SK-MEL-5 (cell line): ENCODE measurements at regions not wholly inside any gene's neighbourhood (a gene's known extent, or its start where the extent isn't known, plus 50 kb on each side); places are given as distances from the start of the nearest gene placed in this dataset.
A peak's percentile ranks its signal among the peaks of the same experiment; 100 is the strongest.
"Not testable (repeated sequence)": the region's sequence is repeated elsewhere in the genome, so short reads cannot be mapped to it uniquely, and the experiment has no call there.

Source experiments
- DNase-seq: peaks from one replicate; pipeline ENCODE4 v3.0.0-alpha.2; 2016; ENCODE audit warnings: low read depth, low spot score
- in situ Hi-C: cut with HindIII; loops from 2 replicates; pipeline ENCODE4 v1.10.0; 2016; ENCODE audit warnings: low sequenced_read_pairs, high pct_unique_total_duplicates, low pct_unique_long_range_greater_than_20kb

DNA sequence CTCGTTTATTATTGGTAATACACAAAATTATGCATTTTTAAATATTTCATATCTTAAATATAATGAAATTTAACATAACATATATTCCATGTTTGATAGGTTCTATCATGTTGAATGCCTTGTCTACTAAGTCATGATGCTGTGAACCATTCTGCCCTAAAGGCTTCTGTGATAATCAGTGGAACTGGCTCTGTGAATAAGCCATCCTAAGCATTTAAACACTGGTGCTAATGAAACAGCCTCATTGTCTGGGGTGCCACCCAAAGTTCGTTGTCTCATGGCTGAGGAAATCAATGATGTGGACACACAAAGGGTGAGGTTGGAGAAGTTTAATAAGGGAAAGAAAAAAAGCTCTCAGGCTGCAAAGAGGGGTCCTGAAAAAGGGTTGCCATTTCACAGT lies 264.7 kb upstream of the ZRANB2 start:
- no peak for DNase-seq
- in situ Hi-C loops = no loop called here

GRCh38 chr1:71343686-71344416 lies 263.0 kb upstream of the ZRANB2 start:
- in situ Hi-C loops = no loop called here
- DNase-seq = peak; percentile 12

- in situ Hi-C loops = no loop called here
- DNase-seq = no peak
These were observed 258.4 kb upstream of the ZRANB2 start for GRCh38 chr1:71339238-71339637.

DNA sequence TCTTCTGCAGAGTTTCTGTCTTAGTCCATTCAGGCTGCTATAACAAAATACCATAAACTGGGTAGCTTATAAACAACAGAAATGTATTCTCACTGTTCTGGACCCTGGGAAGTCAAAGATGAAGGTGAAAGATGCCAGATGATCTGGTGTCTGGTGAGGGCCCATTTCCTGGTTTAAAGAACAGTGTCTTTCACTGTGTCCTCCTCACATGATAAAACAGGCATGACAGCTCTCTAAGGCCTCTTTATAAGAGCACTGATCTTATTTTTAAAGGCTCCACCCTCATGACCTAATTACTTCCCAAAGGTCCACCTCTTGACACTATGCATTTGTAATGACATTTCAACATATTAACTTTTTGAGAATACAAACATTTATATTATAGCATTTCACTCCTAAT lies 250.2 kb upstream of the ZRANB2 start:
- peak; percentile 82 for DNase-seq
- in situ Hi-C loops = no loop called here

GRCh38 chr1:71324671-71325267 lies 243.9 kb upstream of the ZRANB2 start:
- DNase-seq = no peak
- in situ Hi-C loops = no loop called here

DNA sequence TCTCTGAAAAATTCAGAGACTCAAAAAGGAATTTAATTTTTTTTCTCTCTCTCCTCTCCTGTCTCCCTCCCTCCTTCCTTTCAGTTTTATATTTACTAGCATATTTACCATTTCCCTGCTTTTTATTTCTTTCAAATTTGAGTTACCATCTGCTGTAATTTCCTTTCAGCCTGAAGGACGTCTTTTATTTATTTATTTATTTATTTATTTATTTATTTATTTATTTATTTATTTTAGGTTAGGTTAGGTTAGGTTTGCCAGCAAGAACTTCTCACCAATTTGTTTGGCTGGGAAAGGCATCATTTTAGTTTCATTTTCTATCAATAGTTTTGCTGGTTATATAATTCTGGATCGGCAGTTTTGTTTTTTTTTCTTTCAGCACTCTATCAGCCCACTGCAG lies 231.7 kb upstream of the ZRANB2 start:
- no peak for DNase-seq

DNA sequence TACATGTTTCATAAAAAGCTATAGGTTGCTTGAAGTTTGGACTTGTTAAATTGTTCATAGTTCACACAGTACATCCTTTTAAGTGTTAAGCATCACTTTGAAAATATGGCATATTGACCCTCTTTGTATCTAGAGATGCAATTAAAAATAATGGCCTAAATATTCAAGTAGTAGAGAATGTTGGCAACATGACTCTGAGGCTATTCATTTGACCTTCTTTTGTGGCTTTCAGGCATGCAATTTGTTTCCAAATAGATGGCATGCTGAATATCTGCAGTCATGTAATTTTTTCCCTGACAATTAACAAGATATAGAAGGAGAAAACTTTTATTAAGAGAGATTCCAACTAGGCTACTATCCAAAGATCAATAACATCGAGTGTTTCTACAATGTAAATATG lies 230.5 kb upstream of the ZRANB2 start:
- DNase-seq = no peak
- in situ Hi-C loops = no loop called here

More for the DNA sequence above, 231.7 kb upstream of the ZRANB2 start:
- in situ Hi-C loops = no loop called here

DNA sequence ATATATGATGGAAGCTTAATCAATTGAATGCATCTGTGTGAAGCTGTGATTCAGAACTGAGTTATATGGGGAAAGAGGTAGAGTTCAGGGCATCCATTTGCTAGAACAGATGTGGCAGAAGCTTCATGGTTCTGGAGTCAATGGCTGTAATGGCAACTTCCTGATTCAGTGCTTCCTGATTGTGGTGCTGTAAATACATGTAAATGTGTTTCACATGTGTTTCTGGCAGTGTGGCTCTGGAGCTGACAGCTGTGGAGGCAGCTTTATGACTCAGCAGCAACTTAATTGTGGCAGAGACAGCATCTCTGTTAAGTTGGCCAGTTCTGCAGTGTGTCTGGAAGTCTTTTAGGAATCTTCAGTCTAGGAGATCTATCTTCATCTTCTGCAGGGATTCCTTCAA lies 226.6 kb upstream of the ZRANB2 start:
- DNase-seq = no peak
- in situ Hi-C loops = no loop called here

GRCh38 chr1:71304125-71304524 lies 223.3 kb upstream of the ZRANB2 start:
- in situ Hi-C loops = no loop called here
- DNase-seq = no peak

- in situ Hi-C loops = no loop called here
- DNase-seq = no peak
These were observed 222.8 kb upstream of the ZRANB2 start for GRCh38 chr1:71303617-71304041.

DNA sequence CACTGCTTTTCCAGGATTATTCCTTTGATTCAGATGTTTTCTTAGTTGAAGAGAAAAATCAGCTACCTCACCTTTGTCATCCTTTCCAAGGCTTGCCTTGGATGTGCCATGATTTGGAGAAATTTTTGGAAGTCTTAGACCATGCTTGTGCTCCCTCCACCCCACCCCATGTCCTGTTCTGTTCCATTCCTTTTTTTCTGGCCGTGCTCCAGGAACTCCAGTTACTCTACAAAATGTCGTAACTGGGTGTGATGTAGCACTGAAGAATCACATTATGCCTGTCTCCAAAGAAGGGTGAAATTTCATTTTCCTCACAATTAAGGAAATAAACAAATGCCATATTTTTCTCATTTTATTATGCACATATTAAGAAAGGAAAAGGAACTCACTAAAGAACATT lies 217.8 kb upstream of the ZRANB2 start:
- no peak for DNase-seq
- in situ Hi-C loops = no loop called here

- in situ Hi-C loops = no loop called here
- DNase-seq = no peak
These were observed 215.8 kb upstream of the ZRANB2 start for GRCh38 chr1:71296551-71297134.

DNA sequence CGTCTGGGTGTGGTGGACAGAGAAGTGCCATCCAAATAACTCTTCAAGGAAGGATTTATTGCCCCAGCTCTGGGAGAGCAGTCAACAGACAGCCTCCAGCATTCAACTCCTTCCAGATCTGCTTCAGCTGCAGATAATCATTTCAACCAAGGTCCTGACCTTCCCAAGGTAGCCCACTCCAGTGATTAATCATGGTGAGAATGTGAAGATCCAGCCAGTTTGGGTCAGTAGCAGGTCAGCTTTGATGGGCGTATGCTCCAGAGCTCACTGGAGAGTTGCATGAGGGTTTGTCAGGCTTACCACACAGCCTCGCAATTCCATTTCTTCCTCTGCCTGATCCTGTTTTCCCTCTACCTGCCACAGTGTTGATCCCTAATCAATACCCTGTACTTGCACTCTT lies 214.5 kb upstream of the ZRANB2 start:
- DNase-seq = no peak
- in situ Hi-C loops = no loop called here

DNA sequence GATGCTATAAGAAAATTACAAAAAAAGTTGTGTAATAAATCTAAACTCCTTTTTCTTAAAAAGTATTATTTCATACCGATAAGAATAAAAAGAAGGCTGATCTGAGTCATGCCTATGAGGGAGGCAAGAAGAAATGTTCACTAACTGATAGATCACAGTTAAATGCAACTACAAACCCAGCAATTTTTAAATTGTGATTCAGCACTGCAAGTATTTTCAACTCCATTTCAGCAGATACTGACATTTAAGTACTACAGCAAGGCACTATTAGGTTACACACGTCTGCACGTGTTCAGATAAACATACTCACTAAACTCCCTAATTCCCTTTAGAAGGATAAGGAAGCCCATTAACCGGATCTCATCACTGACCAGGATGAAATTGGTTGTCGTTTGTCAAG lies 213.3 kb upstream of the ZRANB2 start:
- DNase-seq = no peak
- in situ Hi-C loops = no loop called here

DNA sequence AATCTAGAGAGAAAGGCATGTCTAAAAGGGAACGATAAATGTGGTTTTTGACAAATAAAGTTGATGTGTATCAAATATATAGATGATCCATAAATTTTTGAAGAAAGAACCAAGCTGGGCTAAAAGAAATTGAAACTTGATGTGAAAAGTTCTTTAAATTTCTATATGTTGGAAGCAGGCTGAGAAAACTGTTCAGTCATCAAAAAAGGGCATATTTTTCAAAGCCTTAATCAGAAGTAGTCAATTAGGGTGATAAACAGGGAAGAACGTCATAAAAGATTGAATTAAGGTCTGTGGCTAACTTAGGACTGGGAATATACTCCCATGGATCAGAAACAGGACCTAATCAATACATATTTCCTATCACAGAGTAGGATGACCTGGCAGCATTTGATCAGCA lies 211.4 kb upstream of the ZRANB2 start:
- DNase-seq = no peak
- in situ Hi-C loops = no loop called here

GRCh38 chr1:71290506-71291237 lies 209.8 kb upstream of the ZRANB2 start:
- in situ Hi-C loops = not testable (repeated sequence)

DNA sequence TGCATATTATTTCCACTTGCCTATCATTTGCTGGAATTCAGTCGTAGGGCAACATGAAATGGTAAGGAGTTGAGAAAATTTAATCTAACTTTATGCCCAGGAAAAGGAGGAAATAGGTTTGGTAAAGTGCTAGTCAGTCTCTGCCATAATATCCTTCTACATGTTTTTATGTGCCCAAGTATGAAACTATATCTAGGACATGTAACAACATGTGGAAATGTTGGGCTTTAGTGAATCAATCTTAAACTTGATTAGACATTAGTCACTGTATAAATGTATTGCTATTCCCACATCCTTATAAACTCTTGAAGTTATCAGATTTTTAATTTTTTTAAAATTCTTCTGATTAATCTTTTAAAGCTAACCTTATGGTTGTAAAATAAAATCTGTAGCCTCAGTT lies 204.7 kb upstream of the ZRANB2 start:
- no peak for DNase-seq
- in situ Hi-C loops = no loop called here

More at GRCh38 chr1:71290506-71291237, 209.8 kb upstream of the ZRANB2 start:
- not testable (repeated sequence) for DNase-seq

DNA sequence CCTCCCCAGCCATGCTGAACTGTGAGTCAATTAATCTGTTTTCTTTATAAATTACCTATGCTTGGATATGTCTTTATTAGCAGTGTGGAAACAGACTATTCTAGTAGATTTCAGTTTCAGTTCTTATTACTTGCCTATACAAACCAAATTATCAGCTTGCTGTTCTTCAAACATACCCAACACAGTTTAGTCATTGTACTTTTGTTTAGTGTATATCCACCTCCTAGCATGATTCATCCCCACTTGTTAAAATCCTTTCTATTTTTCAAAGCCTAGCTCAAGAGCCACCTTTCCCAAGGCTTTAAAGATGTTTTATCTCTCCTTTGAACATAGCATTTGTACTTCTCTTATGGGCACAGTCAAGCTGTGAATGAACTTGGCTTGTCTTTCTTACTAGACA lies 195.6 kb upstream of the ZRANB2 start:
- no peak for DNase-seq
- in situ Hi-C loops = no loop called here
